H9 (cell line): ENCODE measurements at regions not wholly inside any gene's neighbourhood (a gene's known extent, or its start where the extent isn't known, plus 50 kb on each side); places are given as distances from the start of the nearest gene placed in this dataset.

Source experiments
- DNase-seq: peaks from one replicate; pipeline ENCODE4 v3.0.0-alpha.2; 2017
- H2AFZ ChIP-seq: one replicate; pipeline ENCODE4 v1.6.1; 2013; ENCODE audit warnings: mild to moderate bottlenecking, low read length, control low read depth, moderate library complexity
- H2AK5ac ChIP-seq: 2 replicates; pipeline ENCODE4 v1.6.1; 2013; ENCODE audit warnings: low read length, control low read depth, mixed read lengths; ENCODE audit not compliant: insufficient read length
- H2BK120ac ChIP-seq: one replicate; pipeline ENCODE4 v1.6.1; 2013; ENCODE audit warnings: low read depth, mild to moderate bottlenecking, low read length, control low read depth, inconsistent platforms; ENCODE audit not compliant: poor library complexity, severe bottlenecking
- H2BK12ac ChIP-seq: 2 replicates; pipeline ENCODE4 v1.6.1; 2013; ENCODE audit warnings: low read length, control low read depth, mixed read lengths, low read depth; ENCODE audit not compliant: insufficient read length
- H2BK15ac ChIP-seq: 2 replicates; pipeline ENCODE4 v1.6.1; 2013; ENCODE audit warnings: low read depth, low read length, control low read depth
- H2BK20ac ChIP-seq: one replicate; pipeline ENCODE4 v1.6.1; 2013; ENCODE audit warnings: low read depth, mild to moderate bottlenecking, low read length, control low read depth, inconsistent platforms; ENCODE audit not compliant: poor library complexity, severe bottlenecking
- H2BK5ac ChIP-seq: 2 replicates; pipeline ENCODE4 v1.6.1; 2013; ENCODE audit warnings: low read length, control low read depth, mixed read lengths; ENCODE audit not compliant: insufficient read length
- H3K14ac ChIP-seq: 2 replicates; pipeline ENCODE4 v1.6.1; 2013; ENCODE audit warnings: low read length, control low read depth; ENCODE audit not compliant: insufficient read depth
- H3K18ac ChIP-seq: 2 replicates; pipeline ENCODE4 v1.6.1; 2013; ENCODE audit warnings: low read depth, mild to moderate bottlenecking, mixed read lengths, low read length, control low read depth; ENCODE audit not compliant: insufficient read length
- H3K23ac ChIP-seq: 2 replicates; pipeline ENCODE4 v1.6.1; 2013; ENCODE audit warnings: low read length, control low read depth, mixed read lengths, low read depth; ENCODE audit not compliant: insufficient read length
- H3K23me2 ChIP-seq: 2 replicates; pipeline ENCODE4 v1.6.1; 2013; ENCODE audit warnings: low read depth, mild to moderate bottlenecking, mixed read lengths, low read length, control low read depth; ENCODE audit not compliant: insufficient read length, poor library complexity, severe bottlenecking
- H3K27ac ChIP-seq: 2 replicates; pipeline ENCODE4 v1.5.1; 2013; ENCODE audit warnings: low read length, control low read depth, mixed read lengths, low read depth; ENCODE audit not compliant: insufficient read length
- H3K27me3 ChIP-seq: 2 replicates; pipeline ENCODE4 v1.6.1; 2013; ENCODE audit warnings: low read length, control low read depth, inconsistent platforms; ENCODE audit not compliant: insufficient read depth
- H3K4ac ChIP-seq: 2 replicates; pipeline ENCODE4 v1.6.1; 2013; ENCODE audit warnings: low read depth, mild to moderate bottlenecking, control low read depth, inconsistent platforms, low read length, moderate library complexity
- H3K4me1 ChIP-seq: 2 replicates; pipeline ENCODE4 v1.6.1; 2013; ENCODE audit warnings: low read length, control low read depth, inconsistent platforms; ENCODE audit not compliant: insufficient read depth
- H3K4me2 ChIP-seq: 2 replicates; pipeline ENCODE4 v1.6.1; 2013; ENCODE audit warnings: low read length, control low read depth, mixed read lengths; ENCODE audit not compliant: insufficient read length, insufficient read depth
- H3K56ac ChIP-seq: 2 replicates; pipeline ENCODE4 v1.6.1; 2013; ENCODE audit warnings: low read depth, mild to moderate bottlenecking, mixed read lengths, low read length, control low read depth; ENCODE audit not compliant: insufficient read length
- H3K79me1 ChIP-seq: 2 replicates; pipeline ENCODE4 v1.6.1; 2013; ENCODE audit warnings: low read depth, mild to moderate bottlenecking, moderate library complexity, low read length, control low read depth, inconsistent platforms; ENCODE audit not compliant: insufficient read depth, poor library complexity, severe bottlenecking
- H3K79me2 ChIP-seq: 2 replicates; pipeline ENCODE4 v1.6.1; 2013; ENCODE audit warnings: low read length, control low read depth, inconsistent platforms; ENCODE audit not compliant: insufficient read depth
- H3K9ac ChIP-seq: 2 replicates; pipeline ENCODE4 v1.6.1; 2013; ENCODE audit warnings: low read length, control low read depth, mixed read lengths; ENCODE audit not compliant: insufficient read length; ENCODE audit errors: extremely low read depth
- H3K9me3 ChIP-seq: one replicate; pipeline ENCODE4 v1.6.1; 2013; ENCODE audit warnings: low read depth, low read length, inconsistent platforms; ENCODE audit not compliant: control insufficient read depth
- H3T11ph ChIP-seq: one replicate; pipeline ENCODE4 v1.6.1; 2013; ENCODE audit warnings: mild to moderate bottlenecking, low read length, control low read depth, inconsistent platforms
- H4K20me1 ChIP-seq: one replicate; pipeline ENCODE4 v1.6.1; 2013; ENCODE audit not compliant: control insufficient read depth, insufficient read length, insufficient read depth
- H4K5ac ChIP-seq: 2 replicates; pipeline ENCODE4 v1.6.1; 2013; ENCODE audit warnings: low read depth, mild to moderate bottlenecking, mixed read lengths, low read length, control low read depth; ENCODE audit not compliant: insufficient read length
- H4K8ac ChIP-seq: replicated peaks from 2 replicates; pipeline ENCODE4 v1.6.1; 2013; ENCODE audit warnings: low read length, control low read depth, mixed read lengths, low read depth; ENCODE audit not compliant: insufficient read length
- H4K91ac ChIP-seq: 2 replicates; pipeline ENCODE4 v1.6.1; 2013; ENCODE audit warnings: low read depth, mild to moderate bottlenecking, moderate library complexity, mixed read lengths, low read length, control low read depth; ENCODE audit not compliant: insufficient read length
- H3K27ac Mint-ChIP-seq, 3 experiments: 2 replicates in 2 of 3; 3 replicates in 1 of 3; pipeline ENCODE4 v1.8.0; 2020 to 2021; ENCODE audit warnings: mixed read lengths in 3 of 3, mild to moderate bottlenecking in 1 of 3, moderate library complexity in 1 of 3
- H3K27me3 Mint-ChIP-seq: 2 replicates; pipeline ENCODE4 v1.8.0; 2021; ENCODE audit warnings: low read depth, mild to moderate bottlenecking, moderate library complexity, mixed read lengths
- H3K36me3 Mint-ChIP-seq, 3 experiments: 2 replicates in 2 of 3; 3 replicates in 1 of 3; pipeline ENCODE4 v1.8.0; 2020 to 2021; ENCODE audit warnings: low read depth in 3 of 3, mixed read lengths in 3 of 3; ENCODE audit not compliant: insufficient read depth in 1 of 3
- H3K4me1 Mint-ChIP-seq, 2 experiments: 2 replicates each; pipeline ENCODE4 v1.8.0; 2020; ENCODE audit warnings: mixed read lengths in 2 of 2
- H3K4me3 Mint-ChIP-seq, 2 experiments: 2 replicates in 1 of 2; 3 replicates in 1 of 2; pipeline ENCODE4 v1.8.0; 2020 to 2021; ENCODE audit warnings: mild to moderate bottlenecking in 2 of 2, mixed read lengths in 2 of 2, moderate library complexity in 1 of 2
- H3K9me3 Mint-ChIP-seq, 2 experiments: 2 replicates in 1 of 2; 3 replicates in 1 of 2; pipeline ENCODE4 v1.8.0; 2020; ENCODE audit warnings: mild to moderate bottlenecking in 2 of 2, mixed read lengths in 2 of 2, moderate library complexity in 1 of 2
- WGBS: extraction: QIAGEN DNeasy Blood & Tissue Kit; methylation state at CpG from one replicate; pipeline ENCODE4 v1.1.7; 2013; ENCODE audit warnings: missing lambda C conversion rate, low lambda C conversion rate, mixed read lengths; ENCODE audit not compliant: insufficient read length; ENCODE audit errors: extremely low coverage; 5-methylcytosine and 5-hydroxymethylcytosine counted together
- TF ChIP-seq, protein P1 (sequence below): fragments of 200-600 bp; sonication (generic); conservative IDR thresholded peaks from 3 replicates; pipeline ENCODE4 v1.8.0; 2021; ENCODE audit warnings: antibody characterized with exemption, mild to moderate bottlenecking

DNA sequence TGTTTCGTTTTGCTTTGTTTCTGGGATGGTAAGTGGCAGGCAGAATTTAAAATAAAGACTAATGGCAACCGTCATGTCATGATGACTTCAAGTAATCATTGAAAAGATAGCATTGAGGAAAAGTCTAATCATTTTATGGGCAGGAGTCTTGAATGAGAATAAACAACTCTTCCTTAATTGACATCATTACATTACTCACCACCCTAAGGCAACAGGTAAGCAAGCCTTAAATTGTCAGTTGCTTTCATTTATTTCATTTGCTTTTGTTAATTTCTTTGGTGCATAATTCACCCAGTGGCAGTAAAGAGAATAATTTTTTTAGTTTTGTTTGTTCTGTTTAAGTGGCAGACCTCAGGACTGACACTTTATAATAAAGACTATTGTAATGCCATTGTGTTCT is 669.0 kb downstream of the RWDD3 start:
- no peak overlapping the region for H2BK12ac ChIP-seq
- H3K56ac ChIP-seq: no peak overlapping the region
- H3K4me1 ChIP-seq: no peaks in the 10 kb centered on the region
- no peak overlapping the region for H2BK120ac ChIP-seq
- Mint-ChIP-seq H3K36me3 (peaks cover 11 to 18% (median 11%) of the 10 kb centered on the region in 3 experiments), H3K27ac (no peak overlapping the region), H3K4me3 (no peak overlapping the region), H3K4me1 (peaks cover 0 to 2% of the 10 kb centered on the region in 2 experiments; a peak in 1 of 4 replicates), H3K27me3 (no peaks in the 10 kb centered on the region), H3K9me3 (peaks cover 11 to 22% of the 10 kb centered on the region in 2 experiments)
- H4K91ac ChIP-seq: no peak overlapping the region
- no peaks in the 10 kb centered on the region for H3K23me2 ChIP-seq
- no peak overlapping the region for H3K14ac ChIP-seq
- no peak overlapping the region for H4K8ac ChIP-seq
- no peaks in the 10 kb centered on the region for H4K20me1 ChIP-seq
- no peak overlapping the region for H3K4ac ChIP-seq
- no peak overlapping the region for H3K23ac ChIP-seq
- no peak for DNase-seq
- TF ChIP-seq, protein P1, sequence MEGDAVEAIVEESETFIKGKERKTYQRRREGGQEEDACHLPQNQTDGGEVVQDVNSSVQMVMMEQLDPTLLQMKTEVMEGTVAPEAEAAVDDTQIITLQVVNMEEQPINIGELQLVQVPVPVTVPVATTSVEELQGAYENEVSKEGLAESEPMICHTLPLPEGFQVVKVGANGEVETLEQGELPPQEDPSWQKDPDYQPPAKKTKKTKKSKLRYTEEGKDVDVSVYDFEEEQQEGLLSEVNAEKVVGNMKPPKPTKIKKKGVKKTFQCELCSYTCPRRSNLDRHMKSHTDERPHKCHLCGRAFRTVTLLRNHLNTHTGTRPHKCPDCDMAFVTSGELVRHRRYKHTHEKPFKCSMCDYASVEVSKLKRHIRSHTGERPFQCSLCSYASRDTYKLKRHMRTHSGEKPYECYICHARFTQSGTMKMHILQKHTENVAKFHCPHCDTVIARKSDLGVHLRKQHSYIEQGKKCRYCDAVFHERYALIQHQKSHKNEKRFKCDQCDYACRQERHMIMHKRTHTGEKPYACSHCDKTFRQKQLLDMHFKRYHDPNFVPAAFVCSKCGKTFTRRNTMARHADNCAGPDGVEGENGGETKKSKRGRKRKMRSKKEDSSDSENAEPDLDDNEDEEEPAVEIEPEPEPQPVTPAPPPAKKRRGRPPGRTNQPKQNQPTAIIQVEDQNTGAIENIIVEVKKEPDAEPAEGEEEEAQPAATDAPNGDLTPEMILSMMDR: no peak
- no peaks in the 10 kb centered on the region for H3K9me3 ChIP-seq
- no peak overlapping the region for H3K18ac ChIP-seq
- H3T11ph ChIP-seq: no peak overlapping the region
- no peak overlapping the region for H3K27ac ChIP-seq
- no peak overlapping the region for H2BK15ac ChIP-seq
- no CpG with 5 or more reads among the region's 2 CpGs for WGBS
- H3K79me1 ChIP-seq: no peaks in the 10 kb centered on the region
- no peaks in the 10 kb centered on the region for H3K79me2 ChIP-seq
- no peaks in the 10 kb centered on the region for H3K27me3 ChIP-seq
- no peak overlapping the region for H2BK5ac ChIP-seq
- H2AK5ac ChIP-seq: no peak overlapping the region
- H2BK20ac ChIP-seq: no peak overlapping the region
- H4K5ac ChIP-seq: no peak overlapping the region
- H2AFZ ChIP-seq: no peak overlapping the region
- H3K9ac ChIP-seq: no peak overlapping the region
- no peak overlapping the region for H3K4me2 ChIP-seq
